Activated CD4-positive, CD25-positive, alpha-beta regulatory T cell treated with anti-CD3 and anti-CD28 coated beads, Interleukin-2, amount 50 U/mL, for 16 hours (primary cell): ENCODE measurements at regions not wholly inside any gene's neighbourhood (a gene's known extent, or its start where the extent isn't known, plus 50 kb on each side); places are given as distances from the start of the nearest gene placed in this dataset.
"Not testable (repeated sequence)": the region's sequence is repeated elsewhere in the genome, so short reads cannot be mapped to it uniquely, and the experiment has no call there.

ENCODE experiments used
- DNase-seq: peaks from one replicate; pipeline ENCODE4 v3.0.0-alpha.2; 2020; ENCODE audit warnings: low read depth, low spot score

DNA sequence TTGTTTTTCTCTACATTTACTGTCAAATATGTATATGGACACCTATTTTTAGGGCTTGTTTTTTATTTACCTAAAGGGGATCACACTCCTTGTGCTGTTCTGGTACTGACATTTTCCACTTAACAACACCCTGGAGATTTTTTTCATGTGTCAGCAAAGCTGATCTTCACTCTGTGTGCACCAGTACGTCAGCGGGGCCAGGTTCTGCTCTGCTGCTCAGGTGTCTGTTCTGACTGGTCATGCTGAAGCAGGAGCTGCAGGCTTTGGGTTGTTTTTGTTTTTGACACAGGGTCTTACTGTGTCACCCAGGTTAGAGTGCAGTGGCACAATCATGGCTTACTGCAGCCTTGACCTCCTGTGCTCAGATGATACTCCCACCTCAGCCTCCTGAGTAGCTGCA lies 81.9 kb upstream of the CCND2 start:
- DNase-seq = no peak

DNA sequence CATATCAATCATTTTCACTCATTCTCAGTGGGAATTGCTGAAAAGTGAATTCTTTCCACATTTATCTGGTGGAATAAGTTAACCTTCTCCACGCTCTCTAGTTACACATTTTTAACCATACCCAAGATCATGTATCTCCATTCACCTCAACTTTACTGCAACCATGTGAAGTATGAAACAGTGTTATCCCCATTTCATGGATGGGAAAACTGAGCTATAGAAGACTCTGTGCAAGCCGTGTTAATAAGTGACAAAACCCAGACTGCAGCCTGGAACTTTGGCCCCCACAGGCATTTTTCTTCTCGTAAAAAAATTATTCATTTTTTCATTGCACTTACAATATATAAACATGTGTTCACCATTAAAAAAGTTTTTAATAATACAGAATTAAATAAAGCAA lies 82.4 kb upstream of the CCND2 start:
- no peak for DNase-seq

DNA sequence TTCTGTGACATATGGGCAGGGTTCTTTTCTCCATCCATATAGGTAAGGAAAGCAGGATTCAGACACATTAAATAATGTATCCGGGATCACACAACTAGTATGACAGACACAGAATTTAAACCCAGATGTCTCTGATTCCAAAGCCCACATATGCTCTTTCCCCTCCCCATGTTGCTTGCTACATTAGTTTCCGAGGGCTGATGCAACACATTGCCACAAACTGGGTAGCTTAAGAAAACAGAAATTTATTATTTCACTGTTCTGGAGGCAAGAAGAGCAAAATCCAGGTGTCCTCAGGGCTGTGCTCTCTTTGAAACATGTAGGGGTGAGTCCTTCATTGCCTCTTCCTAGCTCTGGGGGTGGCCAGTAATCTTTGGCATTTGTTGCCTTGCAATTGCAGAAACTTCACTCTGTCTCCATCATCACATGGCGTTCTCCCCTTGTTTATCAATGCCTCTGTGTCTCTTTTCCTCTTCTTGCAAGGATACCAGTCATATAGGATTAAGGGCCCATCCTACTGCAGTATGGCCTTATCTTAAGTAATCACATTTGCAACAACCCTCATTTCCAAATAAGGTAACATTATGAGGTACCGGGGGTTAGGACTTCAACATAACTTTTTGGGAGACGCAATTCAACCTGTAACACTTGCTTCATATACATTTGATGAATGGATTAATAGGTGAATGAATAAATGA lies 83.0 kb upstream of the CCND2 start:
- no peak for DNase-seq

DNA sequence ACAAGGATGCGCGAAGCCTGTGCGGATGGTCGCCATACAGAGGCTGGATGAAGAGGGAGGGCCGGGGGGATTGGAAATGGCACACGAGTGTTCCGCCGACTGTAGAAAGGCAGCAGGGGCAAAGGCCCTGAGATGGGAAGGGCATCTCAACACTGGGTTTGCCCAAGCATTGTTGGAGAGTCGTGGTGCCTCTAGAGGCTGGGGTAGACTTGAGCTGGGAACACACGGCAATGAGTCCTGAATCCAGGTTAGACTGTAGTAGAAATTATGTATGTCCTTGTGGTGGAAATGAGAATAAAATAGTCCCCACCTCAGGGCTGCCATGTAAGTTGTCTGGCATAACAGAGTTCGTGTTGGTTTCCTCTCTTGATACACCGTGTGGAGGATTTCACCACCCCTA lies 83.8 kb upstream of the CCND2 start:
- DNase-seq = no peak

DNA sequence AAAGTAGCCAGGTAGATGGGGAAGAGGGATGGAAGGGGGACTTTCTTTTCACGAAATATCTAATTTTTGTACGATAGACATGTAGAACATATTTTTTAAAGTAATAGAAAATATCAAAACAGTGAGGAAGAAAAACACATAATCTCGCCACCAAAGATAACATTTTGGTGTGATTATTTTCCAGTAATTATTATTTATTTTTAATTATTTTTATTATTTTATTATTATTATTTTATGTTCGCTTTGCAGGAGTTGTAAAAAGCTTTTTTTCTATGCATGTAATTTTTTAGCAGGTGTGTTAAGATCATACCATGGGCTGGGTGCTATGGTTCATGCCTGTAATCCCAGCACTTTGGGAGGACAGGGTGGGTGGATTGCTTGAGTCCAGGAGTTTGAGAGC lies 85.6 kb upstream of the CCND2 start:
- no peak for DNase-seq

DNA sequence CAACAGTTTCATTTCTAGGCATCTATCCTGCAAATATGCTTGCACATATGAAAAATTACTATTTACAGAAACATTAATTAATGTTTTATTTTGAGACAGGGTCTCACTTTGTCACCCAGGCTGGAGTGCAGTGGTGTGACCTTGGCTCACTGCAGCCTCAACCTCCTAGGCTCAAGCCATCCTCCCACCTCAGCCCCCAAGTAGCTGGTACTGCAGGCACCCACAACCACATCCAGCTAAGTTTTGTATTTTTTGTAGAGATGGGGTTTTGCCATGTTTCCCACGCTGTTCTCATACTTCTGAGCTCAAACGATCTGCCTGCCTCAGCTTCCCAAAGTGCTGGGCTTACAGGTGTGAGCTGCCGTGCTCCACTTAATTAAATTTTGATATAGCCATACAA lies 86.2 kb upstream of the CCND2 start:
- DNase-seq = not testable (repeated sequence)

DNA sequence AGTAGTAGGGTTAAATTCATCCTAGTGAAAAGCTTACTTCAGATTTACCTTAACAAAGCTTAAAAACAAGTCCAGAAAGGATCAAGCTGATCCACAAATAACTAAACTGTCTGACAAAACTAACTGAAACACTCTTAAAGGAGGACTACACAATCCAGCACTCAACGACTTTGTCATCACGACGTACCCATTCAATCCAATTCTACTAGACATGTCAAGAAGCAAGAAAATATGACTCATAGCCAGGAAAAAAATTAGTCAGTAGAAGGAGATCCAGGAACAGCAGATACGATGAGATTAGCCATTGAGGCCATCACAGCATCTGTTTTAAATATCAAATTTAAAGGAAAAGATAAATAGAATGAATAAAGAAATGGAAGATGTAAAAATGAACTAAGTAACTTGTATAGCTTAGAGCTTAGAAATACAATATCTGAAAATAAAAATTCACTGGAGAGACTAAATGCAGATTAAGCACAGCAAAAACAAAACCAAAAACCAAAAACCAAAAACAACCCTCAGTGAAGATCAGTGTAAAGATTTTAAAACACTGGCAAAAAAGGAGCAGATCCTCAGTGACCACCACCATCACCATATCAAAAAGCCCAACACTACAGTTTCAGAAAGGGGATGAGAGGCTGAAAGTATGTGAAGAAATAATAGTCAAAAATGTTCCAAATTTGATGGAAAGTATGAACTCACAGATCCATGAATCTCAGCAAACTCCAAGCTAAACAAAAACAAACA lies 95.0 kb upstream of the CCND2 start:
- DNase-seq = no peak

DNA sequence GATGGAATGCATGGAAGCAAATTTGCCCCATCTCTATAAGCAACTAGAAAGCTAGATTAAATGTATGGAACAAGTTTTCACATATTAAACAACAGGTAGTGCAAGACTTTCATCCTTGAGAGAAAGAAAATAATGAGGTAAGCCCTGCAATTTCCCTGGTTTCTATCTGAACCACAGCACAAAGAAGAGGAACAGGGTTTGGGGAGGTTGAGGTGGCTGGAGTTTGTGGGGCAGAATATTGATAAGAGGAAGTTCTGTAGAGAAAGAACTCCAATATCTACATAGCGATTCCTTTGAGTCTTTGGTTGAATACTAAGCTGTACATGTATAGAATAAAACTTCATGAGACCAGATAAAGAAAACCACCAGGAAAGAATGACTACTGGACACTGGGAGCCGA lies 96.3 kb upstream of the CCND2 start:
- DNase-seq = no peak

DNA sequence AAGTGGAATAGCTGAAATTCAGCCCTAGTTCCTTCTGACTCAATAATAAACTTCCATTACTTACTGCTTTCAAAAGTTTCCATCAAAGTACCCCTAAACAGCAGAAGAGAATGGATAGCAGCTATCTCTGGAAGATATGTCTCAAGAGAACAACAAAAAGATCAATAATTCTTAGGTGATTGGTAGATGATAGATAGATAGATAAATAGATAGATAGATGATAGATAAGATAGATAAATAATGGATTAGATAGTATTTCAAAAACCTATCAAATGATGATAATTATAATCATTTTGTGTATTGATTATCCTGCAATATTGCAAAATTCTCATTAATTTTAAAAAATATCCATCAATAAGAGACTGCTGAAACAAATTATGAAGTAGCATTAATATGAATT lies 97.4 kb upstream of the CCND2 start:
- no peak for DNase-seq

DNA sequence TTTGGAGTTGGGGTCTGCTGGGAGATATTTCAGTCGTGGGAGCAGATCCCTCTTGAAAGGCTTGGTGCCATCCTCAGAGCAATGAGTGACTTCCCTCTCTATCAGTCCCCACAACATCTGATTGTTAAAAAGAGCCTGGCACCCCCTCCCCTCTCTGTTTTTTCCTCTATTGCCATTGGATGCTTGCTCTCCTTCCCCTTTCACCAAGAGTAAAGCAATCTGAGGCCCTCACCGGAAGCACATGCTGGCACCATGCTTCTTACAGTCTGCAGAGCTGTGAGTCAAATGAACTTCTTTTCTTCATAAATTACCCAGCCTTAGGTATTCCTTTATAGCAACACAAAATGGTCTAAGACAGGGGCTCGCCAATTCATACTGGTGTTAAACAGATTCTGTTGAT lies 99.1 kb upstream of the CCND2 start:
- DNase-seq = no peak

DNA sequence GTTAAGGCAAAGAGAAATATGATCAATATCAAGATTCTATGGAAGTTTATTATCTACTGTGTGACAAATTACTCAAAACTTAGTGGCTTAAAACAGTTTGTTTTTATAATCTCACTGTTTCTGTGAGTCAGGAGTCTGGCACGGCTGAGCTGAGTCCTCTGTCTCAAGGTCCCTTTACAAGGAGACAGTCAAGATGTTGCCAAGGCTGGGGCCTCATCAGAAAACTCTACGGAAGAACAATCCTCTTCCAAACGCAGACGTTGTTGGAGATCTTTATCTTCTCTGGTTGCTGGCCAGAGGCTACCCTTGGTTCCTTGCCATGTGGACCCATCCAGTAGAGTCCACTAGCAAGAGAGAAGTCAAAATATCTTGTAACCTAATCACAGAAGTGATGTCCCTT lies 100.6 kb upstream of the CCND2 start:
- no peak for DNase-seq

DNA sequence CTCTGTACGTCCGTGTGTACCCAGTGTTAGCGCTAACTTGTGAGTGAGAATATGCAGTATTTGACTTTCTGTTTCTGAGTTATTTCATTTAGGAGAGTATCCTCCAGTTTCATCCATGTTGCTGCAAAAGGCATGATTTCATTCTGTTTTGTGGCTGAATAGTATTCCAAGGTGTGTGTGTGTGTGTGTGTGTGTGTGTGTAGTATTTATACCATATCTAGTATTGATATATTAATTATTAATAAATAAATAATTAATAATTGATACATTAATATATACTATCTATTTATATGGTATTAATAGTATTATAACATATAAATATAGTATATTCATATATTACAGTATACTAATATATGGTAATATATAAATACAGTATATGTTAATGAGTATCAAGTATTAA lies 101.8 kb upstream of the CCND2 start:
- DNase-seq = no peak

DNA sequence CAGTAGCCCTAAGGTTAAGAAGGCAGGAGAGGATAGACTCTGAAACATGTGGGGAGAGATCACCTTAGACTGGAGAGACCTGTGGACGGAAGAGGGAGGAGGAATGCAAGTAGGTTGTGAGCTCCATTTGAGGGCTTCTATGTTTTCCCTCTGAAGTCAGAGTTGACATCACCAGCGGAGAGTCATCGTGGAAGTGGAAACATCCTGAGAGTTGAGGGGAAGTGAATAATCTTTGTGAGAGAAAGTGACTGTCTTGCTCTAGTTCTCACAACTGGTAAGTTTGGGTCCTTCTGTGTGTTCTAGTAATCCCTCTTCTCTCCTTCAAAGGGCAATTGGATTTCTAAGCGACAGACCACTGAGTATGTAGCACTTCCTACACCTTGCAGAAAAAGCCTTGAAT lies 103.6 kb upstream of the CCND2 start:
- DNase-seq = no peak

DNA sequence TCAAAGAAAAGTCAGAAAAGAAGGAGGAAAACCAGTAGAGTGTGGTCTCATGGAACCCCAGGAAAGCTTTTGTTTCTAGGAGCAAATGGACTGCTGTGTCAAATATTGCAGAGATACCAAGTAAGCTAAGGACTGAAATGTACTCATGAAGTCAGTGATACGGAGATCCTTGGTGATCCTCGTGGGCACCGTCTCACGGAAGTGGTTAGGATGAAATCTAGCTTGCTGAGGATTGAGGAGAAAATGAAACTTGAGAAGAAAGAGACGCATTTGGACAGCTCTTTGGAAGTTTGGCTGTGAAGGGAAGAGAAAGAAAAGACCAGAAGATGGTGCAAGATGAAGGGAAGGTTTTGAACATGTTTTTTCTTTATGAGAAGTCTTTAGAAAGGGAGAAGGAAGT lies 104.0 kb upstream of the CCND2 start:
- no peak for DNase-seq

DNA sequence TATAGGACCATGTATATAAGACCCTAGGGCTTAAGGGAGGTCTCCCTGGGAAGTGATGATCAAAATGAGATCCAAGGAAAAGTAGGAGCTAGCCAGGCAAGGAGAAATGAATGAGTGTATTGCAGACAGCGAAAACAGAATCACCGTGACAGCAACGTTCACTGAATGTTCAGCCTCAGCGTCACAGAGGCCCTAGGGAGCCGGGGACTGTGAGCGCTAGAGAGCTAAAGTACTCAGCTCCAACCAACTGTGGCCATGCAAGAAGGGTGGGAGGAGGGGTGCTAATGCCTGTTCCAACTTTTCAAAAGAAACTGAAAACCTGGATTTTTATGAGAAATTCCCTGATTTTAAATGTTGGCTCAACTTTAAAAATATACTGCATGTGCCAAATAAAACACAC lies 105.5 kb upstream of the CCND2 start:
- no peak for DNase-seq

DNA sequence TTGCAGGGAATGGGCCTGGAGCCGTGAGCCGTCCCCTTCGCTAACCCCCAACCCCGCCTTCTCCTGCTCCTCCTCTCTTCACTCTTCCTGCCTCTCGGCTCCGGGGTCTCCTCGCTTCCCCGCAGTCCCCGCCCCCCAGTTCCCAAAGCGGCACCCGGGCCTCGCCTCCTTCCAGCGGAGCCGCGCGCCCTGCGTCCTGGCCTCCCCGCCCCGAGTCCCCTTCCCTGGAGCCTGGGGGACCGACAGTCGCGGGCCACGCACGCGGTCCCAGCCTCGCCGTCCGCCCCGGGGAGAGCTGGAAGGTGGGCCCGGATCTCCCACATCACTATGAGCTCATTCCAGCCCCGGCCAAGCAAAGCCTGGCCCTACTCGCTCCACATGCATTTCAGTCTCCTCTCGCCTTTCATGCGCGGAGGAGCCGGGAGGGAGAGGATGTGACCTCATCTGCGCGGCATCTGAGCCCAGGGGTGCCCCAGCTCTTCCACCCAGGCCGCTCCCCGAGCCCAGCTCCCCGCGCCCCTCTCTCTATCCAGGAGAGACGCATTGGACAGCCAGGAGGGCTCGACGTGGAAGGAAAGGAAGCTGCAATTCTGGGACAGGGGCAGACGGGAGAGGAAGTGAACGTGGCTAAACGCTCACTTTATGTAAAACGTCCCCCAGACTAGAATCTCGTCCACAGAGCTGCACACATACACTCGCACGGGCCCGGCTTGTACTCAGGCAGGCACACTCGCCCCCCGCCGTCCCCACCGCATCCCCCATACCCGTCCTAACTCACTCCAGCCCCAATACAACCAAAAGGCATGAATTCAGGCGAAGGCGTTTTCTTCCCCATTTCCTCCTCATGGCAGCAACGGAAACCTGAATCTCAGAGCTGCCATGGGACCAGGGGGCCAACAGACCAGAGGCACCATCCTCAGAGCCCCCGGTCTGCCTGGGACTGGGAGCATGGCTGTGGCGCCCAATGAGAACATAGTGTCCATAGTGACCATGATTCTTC lies 108.7 kb upstream of the CCND2 start:
- peak; percentile 39 for DNase-seq

DNA sequence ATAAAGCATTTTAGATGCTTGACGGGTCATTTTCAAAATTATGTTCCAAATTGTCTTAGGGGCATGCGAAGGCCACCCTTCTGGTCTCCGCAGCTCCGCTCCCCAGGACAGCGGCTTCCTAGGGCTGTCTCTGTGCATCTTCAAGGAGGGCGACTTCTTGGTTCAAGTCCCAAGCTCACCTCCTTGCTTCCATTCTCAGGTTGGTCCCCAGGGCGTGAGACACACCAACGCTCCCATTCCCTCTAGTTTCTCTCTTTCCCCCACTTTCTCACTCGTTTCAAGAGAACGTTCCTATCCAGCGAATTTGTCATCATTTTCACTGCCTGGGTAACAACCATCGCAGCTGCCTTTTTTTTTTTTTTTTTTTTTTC lies 109.4 kb upstream of the CCND2 start:
- no peak for DNase-seq

DNA sequence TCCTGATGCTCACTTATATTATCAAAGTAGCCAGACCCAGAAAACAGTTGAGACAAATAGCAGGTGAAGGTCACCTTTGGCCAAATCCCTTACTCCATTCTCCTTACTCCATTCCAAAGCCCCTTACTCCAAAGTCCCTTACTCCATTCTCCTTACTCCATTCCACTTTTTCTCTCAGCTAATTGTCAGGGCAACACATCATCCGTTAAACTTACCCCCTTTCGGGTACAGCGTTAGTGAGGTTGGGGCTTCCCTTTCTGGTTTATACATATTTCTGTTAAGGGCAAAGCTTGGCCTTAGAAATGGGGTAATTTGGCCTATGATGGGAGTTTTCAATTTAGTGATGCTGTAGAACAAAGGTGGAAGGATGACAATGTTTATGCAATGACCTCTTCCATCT lies 111.8 kb upstream of the CCND2 start:
- DNase-seq = no peak

DNA sequence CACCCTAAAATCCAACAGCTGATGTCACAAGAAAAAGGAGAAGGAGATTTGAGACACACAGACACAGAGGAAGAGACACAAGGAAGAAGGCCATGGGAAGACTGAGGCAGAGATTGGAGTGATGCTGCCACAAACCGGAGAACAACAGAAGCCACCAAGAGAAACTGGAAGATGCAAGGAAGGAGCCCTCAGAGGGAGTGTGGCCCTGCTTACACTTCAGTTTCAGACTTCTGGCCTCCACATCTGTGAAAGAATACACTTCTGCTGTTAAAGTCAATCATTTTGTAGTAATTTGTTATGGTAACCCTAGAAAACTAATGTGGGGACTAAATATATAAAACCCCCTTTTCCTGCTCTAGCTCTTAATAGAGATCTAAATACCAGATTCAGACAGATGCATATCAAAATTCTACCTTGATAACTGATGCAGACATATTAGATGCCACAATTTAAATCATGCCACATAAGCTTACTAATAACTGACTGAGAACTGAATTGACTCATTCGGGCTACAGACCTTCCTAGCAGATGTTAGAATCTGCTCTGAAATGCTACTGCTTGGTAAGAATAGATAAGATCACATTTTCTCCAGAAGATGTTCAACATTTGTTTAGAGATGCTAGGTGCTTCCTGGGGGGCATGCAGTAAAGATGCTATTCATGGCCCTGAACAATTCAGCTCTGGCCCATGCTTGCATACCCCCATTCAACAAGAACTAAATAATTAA lies 113.1 kb upstream of the CCND2 start:
- DNase-seq = no peak

DNA sequence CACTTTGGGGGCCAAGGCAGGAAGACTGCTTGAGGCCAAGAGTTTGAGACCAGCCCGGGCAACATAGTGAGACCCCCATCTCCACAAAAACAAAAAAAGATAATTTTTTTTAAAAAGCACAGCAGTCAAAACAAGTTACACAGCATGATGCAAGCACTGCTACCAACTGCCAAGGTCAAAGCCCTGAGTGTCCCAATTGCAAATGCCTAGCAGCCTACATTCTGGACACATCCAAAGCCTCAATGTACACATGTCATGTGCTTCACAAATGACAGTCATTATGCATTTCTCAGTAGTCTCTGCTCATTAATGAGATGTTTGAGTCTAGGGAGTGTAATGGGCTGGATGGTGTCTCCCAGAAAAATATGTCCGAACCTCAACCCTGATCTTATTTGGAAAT lies 113.7 kb upstream of the CCND2 start:
- DNase-seq = no peak

DNA sequence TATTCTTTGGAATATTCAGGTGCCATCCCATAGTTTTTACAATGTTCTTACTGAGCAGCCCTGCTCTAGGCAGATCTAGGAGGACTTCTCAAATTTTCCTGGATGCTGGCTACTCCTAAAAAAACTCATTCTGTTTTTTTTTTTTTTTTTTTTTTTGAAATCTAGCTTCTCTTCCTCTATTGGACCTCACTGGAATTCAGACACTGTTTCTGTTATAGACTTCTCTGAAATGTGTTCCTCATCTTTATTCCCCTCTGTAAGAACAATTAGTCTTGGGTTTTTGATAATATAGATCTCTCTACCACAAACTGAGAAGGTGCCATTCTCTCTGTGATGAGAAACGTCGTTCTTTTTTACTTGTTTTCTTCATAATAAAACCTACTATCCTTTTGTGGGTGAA lies 115.3 kb upstream of the CCND2 start:
- no peak for DNase-seq

DNA sequence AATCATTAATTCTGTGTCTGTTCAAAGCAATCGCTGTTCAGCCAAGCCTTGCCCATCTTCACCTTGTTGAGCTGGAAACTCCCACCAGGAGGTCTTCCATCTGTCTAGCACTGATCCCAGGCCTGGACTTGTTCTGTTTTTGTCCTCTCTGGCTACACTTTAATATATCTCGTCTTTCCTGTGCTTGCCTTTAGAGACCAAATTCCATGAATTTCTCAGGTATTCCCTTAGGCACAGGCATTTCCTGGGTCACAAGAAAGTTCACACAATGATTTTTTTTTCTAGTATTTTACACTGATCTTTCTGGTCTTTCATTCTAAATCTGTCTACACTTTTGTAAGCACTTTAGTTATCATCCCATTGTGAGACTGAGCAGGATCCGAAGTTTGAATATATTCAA lies 116.4 kb upstream of the CCND2 start:
- no peak for DNase-seq
